HCT116 (cell line): ENCODE measurements at regions not wholly inside any gene's neighbourhood (a gene's known extent, or its start where the extent isn't known, plus 50 kb on each side); places are given as distances from the start of the nearest gene placed in this dataset.

Source experiments
- ATAC-seq: fragments of 200-7000 bp; cut with Tn5 transposase; 2 replicates; pipeline ENCODE4 v1.9.1; 2020; ENCODE audit warnings: mild to moderate bottlenecking, moderate library complexity
- BruUV-seq: library from RNA; stranded (reverse); fragments of 400-500 nt; replicated peaks from 2 replicates; lab custom pipeline; 2021; lab: Mats Ljungman, UMichigan
- CTCF ChIA-PET: fragments of 300-600 bp; sonication (Branson Sonifier 250); formaldehyde crosslinking; loops from one replicate; lab custom pipeline; 2021; ENCODE audit warnings: antibody characterized with exemption; lab: Charles Lee
- POLR2A ChIA-PET: fragments of 300-600, 350-600 bp; sonication (Branson Sonifier 250); formaldehyde crosslinking; loops from one replicate; lab custom pipeline; 2021; ENCODE audit warnings: antibody characterized with exemption; lab: Charles Lee
- RAD21 ChIA-PET, 2 experiments: fragments of 300-600 bp; sonication (Branson Sonifier 250); formaldehyde crosslinking; loops; one replicate each; lab custom pipeline; 2023; ENCODE audit warnings: low total read pairs in 2 of 2; ENCODE audit not compliant: uncharacterized antibody in 2 of 2, unreplicated experiment in 2 of 2, low non-redundant PET in 1 of 2; lab: Charles Lee
- DNase-seq: peaks from one replicate; pipeline ENCODE4 v3.0.0-alpha.2; 2010; ENCODE audit warnings: low read depth, low spot score
- H2AFZ ChIP-seq: fragments of 200-600 bp; shearing (Covaris generic), sonication (generic); 2 replicates; pipeline ENCODE4 v1.6.1; 2017; ENCODE audit warnings: low read depth, mixed run types, mixed read lengths, antibody characterized with exemption, low read length; ENCODE audit not compliant: poor library complexity, severe bottlenecking
- H3K27ac ChIP-seq: 2 replicates; pipeline ENCODE4 v1.5.1; 2012; ENCODE audit warnings: low read depth, low read length
- H3K27me3 ChIP-seq: fragments of 200-600 bp; sonication (generic); 2 replicates; pipeline ENCODE4 v1.6.1; 2016; ENCODE audit warnings: mixed run types, low read length, mixed read lengths; ENCODE audit not compliant: insufficient read depth
- H3K36me3 ChIP-seq, 2 experiments: fragments of 200-500 bp in 1 of 2; fragments of 200-600 bp in 1 of 2; sonication (Bioruptor generic) in 1 of 2; sonication (generic) in 1 of 2; 2 replicates each; pipeline versions ENCODE4 v1.5.1 to v1.6.1; 2014 to 2016; ENCODE audit warnings: low read length in 2 of 2, inconsistent platforms in 1 of 2, mixed read lengths in 1 of 2, mixed run types in 1 of 2; ENCODE audit not compliant: insufficient read depth in 2 of 2, control insufficient read depth in 1 of 2
- H3K4me1 ChIP-seq, 2 experiments: fragments of 200-600 bp in 1 of 2; sonication (generic) in 1 of 2; 2 replicates each; pipeline versions ENCODE4 v1.5.1 to v1.6.1; 2012 to 2017; ENCODE audit warnings: low read length in 2 of 2, inconsistent platforms in 1 of 2, mild to moderate bottlenecking in 1 of 2, mixed read lengths in 1 of 2, mixed run types in 1 of 2, moderate library complexity in 1 of 2; ENCODE audit not compliant: insufficient read depth in 2 of 2, control insufficient read depth in 1 of 2
- H3K4me2 ChIP-seq: fragments of 200-600 bp; sonication (generic); 2 replicates; pipeline ENCODE4 v1.6.1; 2017; ENCODE audit warnings: mixed run types, low read length, mixed read lengths
- H3K4me3 ChIP-seq, 2 experiments: fragments of 200-600 bp in 1 of 2; sonication (generic) in 1 of 2; replicated peaks in 1 of 2; 2 replicates each; pipeline ENCODE4 v1.5.1; 2011 to 2016; ENCODE audit warnings: low read length in 2 of 2, control low read depth in 1 of 2, low read depth in 1 of 2, mild to moderate bottlenecking in 1 of 2, mixed read lengths in 1 of 2, mixed run types in 1 of 2
- H3K79me2 ChIP-seq: fragments of 200-600 bp; sonication (generic); 2 replicates; pipeline ENCODE4 v1.6.1; 2017; ENCODE audit warnings: mild to moderate bottlenecking, mixed run types, low read length, moderate library complexity, mixed read lengths; ENCODE audit not compliant: insufficient read depth
- H3K9ac ChIP-seq: fragments of 200-600 bp; sonication (generic); 2 replicates; pipeline ENCODE4 v1.6.1; 2016; ENCODE audit warnings: low read length, mixed read lengths
- H3K9me2 ChIP-seq: fragments of 200-600 bp; sonication (generic), shearing (Covaris generic); 2 replicates; pipeline ENCODE4 v1.6.1; 2017; ENCODE audit warnings: mixed run types, mild to moderate bottlenecking, moderate library complexity; ENCODE audit not compliant: insufficient read depth
- H3K9me3 ChIP-seq, 2 experiments: fragments of 200-500 bp in 1 of 2; fragments of 200-600 bp in 1 of 2; sonication (Bioruptor generic) in 1 of 2; sonication (generic) in 1 of 2; 2 replicates each; pipeline ENCODE4 v1.6.1; 2014 to 2017; ENCODE audit warnings: low read length in 2 of 2, mixed read lengths in 2 of 2, inconsistent platforms in 1 of 2, low read depth in 1 of 2, mild to moderate bottlenecking in 1 of 2, mixed run types in 1 of 2, moderate library complexity in 1 of 2; ENCODE audit not compliant: control insufficient read depth in 1 of 2, insufficient read depth in 1 of 2
- H4K20me1 ChIP-seq: fragments of 200-600 bp; sonication (generic), shearing (Covaris generic); 2 replicates; pipeline ENCODE4 v1.6.1; 2017; ENCODE audit warnings: mixed run types, mild to moderate bottlenecking, moderate library complexity; ENCODE audit not compliant: insufficient read depth
- CEBPB ChIP-seq: IDR thresholded peaks from 2 replicates; pipeline ENCODE4 v1.6.1; 2012; ENCODE audit warnings: low read depth
- ELF1 ChIP-seq: IDR thresholded peaks from 2 replicates; pipeline ENCODE4 v1.6.1; 2012; ENCODE audit warnings: low read depth, borderline replicate concordance
- EZH2phosphoT487 ChIP-seq: fragments of 200-600 bp; IDR thresholded peaks from 2 replicates; pipeline ENCODE4 v1.6.1; 2018; ENCODE audit warnings: antibody characterized with exemption, borderline replicate concordance
- FOSL1 ChIP-seq: IDR thresholded peaks from 2 replicates; pipeline ENCODE4 v1.6.1; 2012; ENCODE audit warnings: low read depth
- RAD21 ChIP-seq: IDR thresholded peaks from 2 replicates; pipeline ENCODE4 v1.6.1; 2012; ENCODE audit warnings: low read depth, mild to moderate bottlenecking
- SIN3A ChIP-seq: IDR thresholded peaks from 2 replicates; pipeline ENCODE4 v1.6.1; 2012; ENCODE audit warnings: low read depth
- SRF ChIP-seq: IDR thresholded peaks from 2 replicates; pipeline ENCODE4 v1.6.1; 2012; ENCODE audit warnings: low read depth
- intact Hi-C: fragments of 100-400 bp; cut with micrococcal nuclease; formaldehyde crosslinking; loops from 2 replicates; pipeline ENCODE4 v1.10.0; 2022
- TF ChIP-seq, protein P1 (sequence below): IDR thresholded peaks from 2 replicates; pipeline ENCODE4 v1.6.1; 2012; ENCODE audit warnings: low read depth
- TF ChIP-seq, protein P2 (sequence below): IDR thresholded peaks from 2 replicates; pipeline ENCODE4 v1.6.1; 2011; ENCODE audit warnings: mild to moderate bottlenecking, low read length, moderate library complexity; ENCODE audit not compliant: insufficient replicate concordance; ENCODE audit errors: extremely low read depth
- TF ChIP-seq, protein P3 (sequence below): IDR thresholded peaks from 2 replicates; pipeline ENCODE4 v1.6.1; 2012
- TF ChIP-seq, protein P4 (sequence below), 3 experiments: fragments of 200-600 bp in 1 of 3; sonication (generic) in 1 of 3; IDR thresholded peaks in 2 of 3; conservative IDR thresholded peaks in 1 of 3; 2 replicates each; pipeline ENCODE4 v1.5.1; 2012 to 2017; ENCODE audit warnings: low read depth in 2 of 3, low read length in 2 of 3, antibody characterized with exemption in 1 of 3, borderline replicate concordance in 1 of 3, control low read depth in 1 of 3, mild to moderate bottlenecking in 1 of 3, mixed read lengths in 1 of 3, mixed run types in 1 of 3, moderate library complexity in 1 of 3; ENCODE audit not compliant: insufficient read depth in 1 of 3

DNA sequence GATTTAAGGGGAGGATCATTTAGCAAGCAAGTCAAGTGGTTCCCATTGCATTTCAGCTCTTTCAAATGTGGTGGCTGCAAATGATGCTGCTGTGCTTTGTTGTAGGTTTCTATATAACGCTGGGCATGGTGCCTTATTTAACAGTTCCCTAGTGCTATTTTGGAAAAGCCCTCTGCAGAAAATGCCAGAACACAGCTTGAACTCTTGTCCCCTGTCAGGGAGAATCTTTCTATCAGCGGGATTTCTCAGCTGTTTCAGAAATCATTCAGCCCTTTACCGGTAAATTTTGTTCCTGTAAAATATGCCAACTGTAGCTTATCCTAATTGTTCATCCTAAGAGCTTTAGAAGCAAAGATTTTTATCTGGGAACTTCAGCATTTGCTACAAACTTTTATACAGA lies 77.8 kb upstream of the DTNA start:
- Histone ChIP-seq H3K9ac (no peak overlapping the region), H4K20me1 (no peaks in the 10 kb centered on the region), H3K79me2 (no peaks in the 10 kb centered on the region), H3K9me3 (no peaks in the 10 kb centered on the region), H3K4me2 (no peak overlapping the region), H3K9me2 (no peaks in the 10 kb centered on the region), H3K4me3 (no peak overlapping the region), H3K36me3 (no peaks in the 10 kb centered on the region), H3K27ac (no peak overlapping the region), H3K27me3 (no peaks in the 10 kb centered on the region), H3K4me1 (no peaks in the 10 kb centered on the region), H2AFZ (no peak overlapping the region)
- POLR2A ChIA-PET = no interaction called here
- no peak for ATAC-seq
- RAD21 ChIA-PET = no interaction called here
- intact Hi-C loops = no loop called here
- CTCF ChIA-PET = no interaction called here
- DNase-seq = no peak
- TF ChIP-seq SRF = no peak
- no peak for TF ChIP-seq RAD21
- TF ChIP-seq, protein P1, sequence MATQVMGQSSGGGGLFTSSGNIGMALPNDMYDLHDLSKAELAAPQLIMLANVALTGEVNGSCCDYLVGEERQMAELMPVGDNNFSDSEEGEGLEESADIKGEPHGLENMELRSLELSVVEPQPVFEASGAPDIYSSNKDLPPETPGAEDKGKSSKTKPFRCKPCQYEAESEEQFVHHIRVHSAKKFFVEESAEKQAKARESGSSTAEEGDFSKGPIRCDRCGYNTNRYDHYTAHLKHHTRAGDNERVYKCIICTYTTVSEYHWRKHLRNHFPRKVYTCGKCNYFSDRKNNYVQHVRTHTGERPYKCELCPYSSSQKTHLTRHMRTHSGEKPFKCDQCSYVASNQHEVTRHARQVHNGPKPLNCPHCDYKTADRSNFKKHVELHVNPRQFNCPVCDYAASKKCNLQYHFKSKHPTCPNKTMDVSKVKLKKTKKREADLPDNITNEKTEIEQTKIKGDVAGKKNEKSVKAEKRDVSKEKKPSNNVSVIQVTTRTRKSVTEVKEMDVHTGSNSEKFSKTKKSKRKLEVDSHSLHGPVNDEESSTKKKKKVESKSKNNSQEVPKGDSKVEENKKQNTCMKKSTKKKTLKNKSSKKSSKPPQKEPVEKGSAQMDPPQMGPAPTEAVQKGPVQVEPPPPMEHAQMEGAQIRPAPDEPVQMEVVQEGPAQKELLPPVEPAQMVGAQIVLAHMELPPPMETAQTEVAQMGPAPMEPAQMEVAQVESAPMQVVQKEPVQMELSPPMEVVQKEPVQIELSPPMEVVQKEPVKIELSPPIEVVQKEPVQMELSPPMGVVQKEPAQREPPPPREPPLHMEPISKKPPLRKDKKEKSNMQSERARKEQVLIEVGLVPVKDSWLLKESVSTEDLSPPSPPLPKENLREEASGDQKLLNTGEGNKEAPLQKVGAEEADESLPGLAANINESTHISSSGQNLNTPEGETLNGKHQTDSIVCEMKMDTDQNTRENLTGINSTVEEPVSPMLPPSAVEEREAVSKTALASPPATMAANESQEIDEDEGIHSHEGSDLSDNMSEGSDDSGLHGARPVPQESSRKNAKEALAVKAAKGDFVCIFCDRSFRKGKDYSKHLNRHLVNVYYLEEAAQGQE = no peak
- TF ChIP-seq, protein P2, sequence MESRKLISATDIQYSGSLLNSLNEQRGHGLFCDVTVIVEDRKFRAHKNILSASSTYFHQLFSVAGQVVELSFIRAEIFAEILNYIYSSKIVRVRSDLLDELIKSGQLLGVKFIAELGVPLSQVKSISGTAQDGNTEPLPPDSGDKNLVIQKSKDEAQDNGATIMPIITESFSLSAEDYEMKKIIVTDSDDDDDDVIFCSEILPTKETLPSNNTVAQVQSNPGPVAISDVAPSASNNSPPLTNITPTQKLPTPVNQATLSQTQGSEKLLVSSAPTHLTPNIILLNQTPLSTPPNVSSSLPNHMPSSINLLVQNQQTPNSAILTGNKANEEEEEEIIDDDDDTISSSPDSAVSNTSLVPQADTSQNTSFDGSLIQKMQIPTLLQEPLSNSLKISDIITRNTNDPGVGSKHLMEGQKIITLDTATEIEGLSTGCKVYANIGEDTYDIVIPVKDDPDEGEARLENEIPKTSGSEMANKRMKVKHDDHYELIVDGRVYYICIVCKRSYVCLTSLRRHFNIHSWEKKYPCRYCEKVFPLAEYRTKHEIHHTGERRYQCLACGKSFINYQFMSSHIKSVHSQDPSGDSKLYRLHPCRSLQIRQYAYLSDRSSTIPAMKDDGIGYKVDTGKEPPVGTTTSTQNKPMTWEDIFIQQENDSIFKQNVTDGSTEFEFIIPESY = no peak
- TF ChIP-seq EZH2phosphoT487 = no peak
- TF ChIP-seq, protein P3, sequence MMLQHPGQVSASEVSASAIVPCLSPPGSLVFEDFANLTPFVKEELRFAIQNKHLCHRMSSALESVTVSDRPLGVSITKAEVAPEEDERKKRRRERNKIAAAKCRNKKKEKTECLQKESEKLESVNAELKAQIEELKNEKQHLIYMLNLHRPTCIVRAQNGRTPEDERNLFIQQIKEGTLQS = no peak
- no peak for TF ChIP-seq SIN3A
- TF ChIP-seq ELF1 = no peak
- TF ChIP-seq CEBPB = no peak
- TF ChIP-seq FOSL1 = no peak
- TF ChIP-seq, protein P4, sequence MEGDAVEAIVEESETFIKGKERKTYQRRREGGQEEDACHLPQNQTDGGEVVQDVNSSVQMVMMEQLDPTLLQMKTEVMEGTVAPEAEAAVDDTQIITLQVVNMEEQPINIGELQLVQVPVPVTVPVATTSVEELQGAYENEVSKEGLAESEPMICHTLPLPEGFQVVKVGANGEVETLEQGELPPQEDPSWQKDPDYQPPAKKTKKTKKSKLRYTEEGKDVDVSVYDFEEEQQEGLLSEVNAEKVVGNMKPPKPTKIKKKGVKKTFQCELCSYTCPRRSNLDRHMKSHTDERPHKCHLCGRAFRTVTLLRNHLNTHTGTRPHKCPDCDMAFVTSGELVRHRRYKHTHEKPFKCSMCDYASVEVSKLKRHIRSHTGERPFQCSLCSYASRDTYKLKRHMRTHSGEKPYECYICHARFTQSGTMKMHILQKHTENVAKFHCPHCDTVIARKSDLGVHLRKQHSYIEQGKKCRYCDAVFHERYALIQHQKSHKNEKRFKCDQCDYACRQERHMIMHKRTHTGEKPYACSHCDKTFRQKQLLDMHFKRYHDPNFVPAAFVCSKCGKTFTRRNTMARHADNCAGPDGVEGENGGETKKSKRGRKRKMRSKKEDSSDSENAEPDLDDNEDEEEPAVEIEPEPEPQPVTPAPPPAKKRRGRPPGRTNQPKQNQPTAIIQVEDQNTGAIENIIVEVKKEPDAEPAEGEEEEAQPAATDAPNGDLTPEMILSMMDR (IDR thresholded peaks at IDR 0.05 in 2 of 3, conservative IDR thresholded peaks at IDR 0.05 in 1 of 3; ENCODE audit: borderline replicate concordance in 1 of 3, insufficient read depth in 1 of 3, low read depth in 2 of 3, low read length in 2 of 3) = no peak
- BruUV-seq = no TSS peak
